Spleen (tissue), 7 donors: ENCODE measurements at regions not wholly inside any gene's neighbourhood (a gene's known extent, or its start where the extent isn't known, plus 50 kb on each side); places are given as distances from the start of the nearest gene placed in this dataset.
"Not testable (repeated sequence)": the region's sequence is repeated elsewhere in the genome, so short reads cannot be mapped to it uniquely, and the experiment has no call there.

Experiments
- POLR2A ChIP-seq, 3 donors: fragments of 450-650 bp; IDR thresholded peaks; one replicate each; pipeline ENCODE4 v1.5.1; 2017; ENCODE audit warnings: antibody characterized with exemption in 3 of 3, mild to moderate bottlenecking in 1 of 3
- TF ChIP-seq, protein P1 (sequence below), 11 experiments: fragments of 200-600 bp in 7 of 11; fragments of 450-650 bp in 4 of 11; sonication (generic) in 4 of 11; IDR thresholded peaks in 8 of 11; conservative IDR thresholded peaks in 3 of 11; 1 replicate in 7 of 11; 2 replicates in 4 of 11; pipeline versions ENCODE4 v1.4.0 to v1.8.0; 2016 to 2021; ENCODE audit warnings: antibody characterized with exemption in 11 of 11, inconsistent platforms in 4 of 11, mild to moderate bottlenecking in 1 of 11
- donor health status: DM: no; HTN: no; CAD: no; lungs with moderate emphysema.
- donor health status: DM: no; HTN: no; CAD: no.
- donor health status: DM: no; HTN: no; CAD: no.

DNA sequence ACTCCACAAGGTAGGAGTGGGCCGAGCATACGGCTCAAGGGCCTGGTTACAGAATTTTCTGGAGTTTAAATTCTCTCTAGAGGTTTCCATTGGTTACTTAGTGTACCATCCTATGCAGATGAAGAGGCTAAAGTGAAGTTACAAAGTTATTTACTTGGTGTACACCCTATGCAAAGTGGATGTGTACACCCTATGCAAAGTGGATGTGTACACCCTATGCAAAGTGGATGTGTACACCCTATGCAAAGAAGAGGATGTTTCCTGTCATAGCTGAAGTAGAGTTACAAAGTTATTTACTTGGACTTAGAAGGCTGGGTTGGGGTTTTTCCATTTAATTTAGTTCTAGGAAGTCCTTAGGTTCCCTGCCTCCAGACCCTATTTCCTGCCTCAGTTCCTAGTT is 136.3 kb downstream of the BACH1 start:
- TF ChIP-seq POLR2A (IDR thresholded peaks at IDR 0.05) = not testable (repeated sequence)
- TF ChIP-seq, protein P1, sequence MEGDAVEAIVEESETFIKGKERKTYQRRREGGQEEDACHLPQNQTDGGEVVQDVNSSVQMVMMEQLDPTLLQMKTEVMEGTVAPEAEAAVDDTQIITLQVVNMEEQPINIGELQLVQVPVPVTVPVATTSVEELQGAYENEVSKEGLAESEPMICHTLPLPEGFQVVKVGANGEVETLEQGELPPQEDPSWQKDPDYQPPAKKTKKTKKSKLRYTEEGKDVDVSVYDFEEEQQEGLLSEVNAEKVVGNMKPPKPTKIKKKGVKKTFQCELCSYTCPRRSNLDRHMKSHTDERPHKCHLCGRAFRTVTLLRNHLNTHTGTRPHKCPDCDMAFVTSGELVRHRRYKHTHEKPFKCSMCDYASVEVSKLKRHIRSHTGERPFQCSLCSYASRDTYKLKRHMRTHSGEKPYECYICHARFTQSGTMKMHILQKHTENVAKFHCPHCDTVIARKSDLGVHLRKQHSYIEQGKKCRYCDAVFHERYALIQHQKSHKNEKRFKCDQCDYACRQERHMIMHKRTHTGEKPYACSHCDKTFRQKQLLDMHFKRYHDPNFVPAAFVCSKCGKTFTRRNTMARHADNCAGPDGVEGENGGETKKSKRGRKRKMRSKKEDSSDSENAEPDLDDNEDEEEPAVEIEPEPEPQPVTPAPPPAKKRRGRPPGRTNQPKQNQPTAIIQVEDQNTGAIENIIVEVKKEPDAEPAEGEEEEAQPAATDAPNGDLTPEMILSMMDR (IDR thresholded peaks at IDR 0.05 in 8 of 11, conservative IDR thresholded peaks at IDR 0.05 in 3 of 11) = not testable (repeated sequence)
